SK-N-SH treated with all-trans-retinoic acid at 6 μM for 48 hours (cell line): ENCODE measurements at regions not wholly inside any gene's neighbourhood (a gene's known extent, or its start where the extent isn't known, plus 50 kb on each side); places are given as distances from the start of the nearest gene placed in this dataset.

ENCODE experiments used
- ATAC-seq: fragments of 200-7000 bp; cut with Tn5 transposase; 3 replicates; pipeline ENCODE4 v1.9.1; 2020; ENCODE audit warnings: mild to moderate bottlenecking, moderate library complexity
- ARNTL ChIP-seq: fragments of 450-650 bp; formaldehyde crosslinking; IDR thresholded peaks from 2 replicates; pipeline ENCODE4 v1.5.0; 2020; ENCODE audit warnings: low read depth, mild to moderate bottlenecking, moderate library complexity, borderline replicate concordance
- BACH2 ChIP-seq: fragments of 250-450 bp; sonication (Bioruptor Pico); IDR thresholded peaks from 2 replicates; pipeline ENCODE4 v1.9.0; 2021; ENCODE audit warnings: mild to moderate bottlenecking, borderline replicate concordance
- CSDC2 ChIP-seq: fragments of 250-450 bp; sonication (Bioruptor Pico); IDR thresholded peaks from 2 replicates; pipeline ENCODE4 v1.5.0; 2020; ENCODE audit warnings: mild to moderate bottlenecking, moderate library complexity
- ESRRG ChIP-seq: fragments of 250-450 bp; sonication (Bioruptor Pico); IDR thresholded peaks from 2 replicates; pipeline ENCODE4 v1.6.1; 2021; ENCODE audit warnings: mild to moderate bottlenecking
- ISL1 ChIP-seq: fragments of 250-450 bp; sonication (Bioruptor Pico); IDR thresholded peaks from 2 replicates; pipeline ENCODE4 v2.1.2; 2022; ENCODE audit warnings: mild to moderate bottlenecking, moderate library complexity
- PPARA ChIP-seq: fragments of 250-450 bp; sonication (Bioruptor Pico); IDR thresholded peaks from 2 replicates; pipeline ENCODE4 v1.5.0; 2020; ENCODE audit warnings: mild to moderate bottlenecking, borderline replicate concordance
- RARB ChIP-seq: fragments of 250-450 bp; sonication (Bioruptor Pico); IDR thresholded peaks from 2 replicates; pipeline ENCODE4 v1.8.0; 2021; ENCODE audit warnings: mild to moderate bottlenecking, moderate library complexity
- SNAI2 ChIP-seq: fragments of 250-450 bp; sonication (Bioruptor Pico); IDR thresholded peaks from 2 replicates; pipeline ENCODE4 v1.5.0; 2020; ENCODE audit warnings: mild to moderate bottlenecking, moderate library complexity
- TCF4 ChIP-seq: fragments of 250-450 bp; sonication (Bioruptor Pico); IDR thresholded peaks from 2 replicates; pipeline ENCODE4 v1.8.0; 2021; ENCODE audit warnings: mild to moderate bottlenecking, moderate library complexity, borderline replicate concordance
- TOX ChIP-seq: fragments of 250-450 bp; sonication (Bioruptor Pico); IDR thresholded peaks from 2 replicates; pipeline ENCODE4 v1.8.0; 2021; ENCODE audit warnings: mild to moderate bottlenecking, moderate library complexity, borderline replicate concordance
- ZC3H10 ChIP-seq: fragments of 250-450 bp; sonication (Bioruptor Pico); IDR thresholded peaks from 2 replicates; pipeline ENCODE4 v1.5.1; 2021; ENCODE audit warnings: mild to moderate bottlenecking, moderate library complexity
- ZFP3 ChIP-seq: fragments of 250-450 bp; sonication (Bioruptor Pico); IDR thresholded peaks from 2 replicates; pipeline ENCODE4 v1.5.0; 2020; ENCODE audit warnings: mild to moderate bottlenecking, moderate library complexity
- ZNF565 ChIP-seq: fragments of 450-650 bp; formaldehyde crosslinking; conservative IDR thresholded peaks from 2 replicates; pipeline ENCODE4 v1.5.0; 2020; ENCODE audit warnings: low read depth, mild to moderate bottlenecking, moderate library complexity
- ZNF70 ChIP-seq: fragments of 450-650 bp; formaldehyde crosslinking; IDR thresholded peaks from 2 replicates; pipeline ENCODE4 v1.5.0; 2020; ENCODE audit warnings: mild to moderate bottlenecking, moderate library complexity
- ZNF8 ChIP-seq: fragments of 450-650 bp; formaldehyde crosslinking; IDR thresholded peaks from 2 replicates; pipeline ENCODE4 v1.5.0; 2020; ENCODE audit warnings: mild to moderate bottlenecking, moderate library complexity
- TF ChIP-seq, protein P1 (sequence below): fragments of 250-450 bp; sonication (Bioruptor Pico); IDR thresholded peaks from 2 replicates; pipeline ENCODE4 v1.5.1; 2020; ENCODE audit warnings: low read depth, mild to moderate bottlenecking, moderate library complexity
- TF ChIP-seq, protein P2 (sequence below): fragments of 250-450 bp; sonication (Bioruptor Pico); IDR thresholded peaks from 2 replicates; pipeline ENCODE4 v1.5.0; 2020; ENCODE audit warnings: mild to moderate bottlenecking, moderate library complexity
- TF ChIP-seq, protein P3 (sequence below): fragments of 250-450 bp; sonication (Bioruptor Pico); IDR thresholded peaks from 2 replicates; pipeline ENCODE4 v1.8.0; 2020; ENCODE audit warnings: mild to moderate bottlenecking, moderate library complexity, borderline replicate concordance
- TF ChIP-seq, protein P4 (sequence below): fragments of 250-450 bp; sonication (Bioruptor Pico); IDR thresholded peaks from 2 replicates; pipeline ENCODE4 v1.5.1; 2021; ENCODE audit warnings: mild to moderate bottlenecking, moderate library complexity
- TF ChIP-seq, protein P5 (sequence below): fragments of 250-450 bp; sonication (Bioruptor Pico); IDR thresholded peaks from 2 replicates; pipeline ENCODE4 v1.8.0; 2021; ENCODE audit warnings: low read depth, mild to moderate bottlenecking, moderate library complexity, borderline replicate concordance

DNA sequence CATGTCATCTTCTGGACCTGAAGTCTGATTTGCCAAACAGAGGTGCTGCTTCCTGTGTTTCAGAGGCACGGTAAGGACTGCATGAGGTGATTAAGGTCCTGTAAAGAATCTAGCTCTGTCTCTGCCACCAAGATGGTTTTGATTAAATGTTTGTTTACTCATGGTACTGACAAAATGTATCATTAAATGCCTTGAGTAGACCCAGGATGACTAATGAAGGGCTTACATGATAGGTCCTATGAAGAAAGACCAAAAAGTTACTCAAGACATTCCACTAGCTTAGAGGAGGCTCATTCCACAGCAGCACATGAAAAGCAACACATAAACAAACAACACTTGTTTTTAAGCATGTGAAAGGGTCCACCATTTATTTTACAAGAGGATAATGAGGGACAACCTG, 100.9 kb downstream of the BOD1 start (continued):
- TF ChIP-seq TOX: no peak
- no peak for TF ChIP-seq ZNF565
- no peak for TF ChIP-seq ZFP3

DNA sequence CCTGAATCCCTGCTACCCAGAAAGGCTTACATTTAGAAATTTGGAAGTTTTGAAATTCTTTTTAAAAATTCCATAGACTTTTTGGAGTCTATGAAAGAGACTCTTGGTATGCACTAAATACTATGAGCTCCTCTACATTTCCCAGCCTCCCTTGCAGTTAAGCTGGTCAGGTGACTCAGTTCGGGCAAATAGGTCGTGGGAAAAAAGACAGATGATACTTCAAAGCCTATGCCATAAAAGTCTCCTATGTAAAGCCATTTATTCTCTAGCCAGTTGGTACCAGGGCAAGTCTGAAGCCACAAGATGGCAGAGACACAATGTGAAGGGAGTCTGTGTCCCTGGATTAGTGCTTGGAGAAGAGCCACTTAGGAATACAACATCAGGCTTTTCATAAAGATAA, 101.8 kb downstream of the BOD1 start:
- no peak for TF ChIP-seq ESRRG
- no peak for TF ChIP-seq ZNF8
- TF ChIP-seq ZC3H10 (CRISPR knock-in tag): no peak
- TF ChIP-seq, protein P1, sequence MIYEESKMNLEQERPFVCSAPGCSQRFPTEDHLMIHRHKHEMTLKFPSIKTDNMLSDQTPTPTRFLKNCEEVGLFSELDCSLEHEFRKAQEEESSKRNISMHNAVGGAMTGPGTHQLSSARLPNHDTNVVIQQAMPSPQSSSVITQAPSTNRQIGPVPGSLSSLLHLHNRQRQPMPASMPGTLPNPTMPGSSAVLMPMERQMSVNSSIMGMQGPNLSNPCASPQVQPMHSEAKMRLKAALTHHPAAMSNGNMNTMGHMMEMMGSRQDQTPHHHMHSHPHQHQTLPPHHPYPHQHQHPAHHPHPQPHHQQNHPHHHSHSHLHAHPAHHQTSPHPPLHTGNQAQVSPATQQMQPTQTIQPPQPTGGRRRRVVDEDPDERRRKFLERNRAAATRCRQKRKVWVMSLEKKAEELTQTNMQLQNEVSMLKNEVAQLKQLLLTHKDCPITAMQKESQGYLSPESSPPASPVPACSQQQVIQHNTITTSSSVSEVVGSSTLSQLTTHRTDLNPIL: no peak
- TF ChIP-seq, protein P2, sequence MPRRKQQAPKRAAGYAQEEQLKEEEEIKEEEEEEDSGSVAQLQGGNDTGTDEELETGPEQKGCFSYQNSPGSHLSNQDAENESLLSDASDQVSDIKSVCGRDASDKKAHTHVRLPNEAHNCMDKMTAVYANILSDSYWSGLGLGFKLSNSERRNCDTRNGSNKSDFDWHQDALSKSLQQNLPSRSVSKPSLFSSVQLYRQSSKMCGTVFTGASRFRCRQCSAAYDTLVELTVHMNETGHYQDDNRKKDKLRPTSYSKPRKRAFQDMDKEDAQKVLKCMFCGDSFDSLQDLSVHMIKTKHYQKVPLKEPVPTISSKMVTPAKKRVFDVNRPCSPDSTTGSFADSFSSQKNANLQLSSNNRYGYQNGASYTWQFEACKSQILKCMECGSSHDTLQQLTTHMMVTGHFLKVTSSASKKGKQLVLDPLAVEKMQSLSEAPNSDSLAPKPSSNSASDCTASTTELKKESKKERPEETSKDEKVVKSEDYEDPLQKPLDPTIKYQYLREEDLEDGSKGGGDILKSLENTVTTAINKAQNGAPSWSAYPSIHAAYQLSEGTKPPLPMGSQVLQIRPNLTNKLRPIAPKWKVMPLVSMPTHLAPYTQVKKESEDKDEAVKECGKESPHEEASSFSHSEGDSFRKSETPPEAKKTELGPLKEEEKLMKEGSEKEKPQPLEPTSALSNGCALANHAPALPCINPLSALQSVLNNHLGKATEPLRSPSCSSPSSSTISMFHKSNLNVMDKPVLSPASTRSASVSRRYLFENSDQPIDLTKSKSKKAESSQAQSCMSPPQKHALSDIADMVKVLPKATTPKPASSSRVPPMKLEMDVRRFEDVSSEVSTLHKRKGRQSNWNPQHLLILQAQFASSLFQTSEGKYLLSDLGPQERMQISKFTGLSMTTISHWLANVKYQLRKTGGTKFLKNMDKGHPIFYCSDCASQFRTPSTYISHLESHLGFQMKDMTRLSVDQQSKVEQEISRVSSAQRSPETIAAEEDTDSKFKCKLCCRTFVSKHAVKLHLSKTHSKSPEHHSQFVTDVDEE (CRISPR knock-in tag): no peak
- TF ChIP-seq TCF4: no peak
- TF ChIP-seq PPARA (CRISPR knock-in tag): no peak
- TF ChIP-seq, protein P3, sequence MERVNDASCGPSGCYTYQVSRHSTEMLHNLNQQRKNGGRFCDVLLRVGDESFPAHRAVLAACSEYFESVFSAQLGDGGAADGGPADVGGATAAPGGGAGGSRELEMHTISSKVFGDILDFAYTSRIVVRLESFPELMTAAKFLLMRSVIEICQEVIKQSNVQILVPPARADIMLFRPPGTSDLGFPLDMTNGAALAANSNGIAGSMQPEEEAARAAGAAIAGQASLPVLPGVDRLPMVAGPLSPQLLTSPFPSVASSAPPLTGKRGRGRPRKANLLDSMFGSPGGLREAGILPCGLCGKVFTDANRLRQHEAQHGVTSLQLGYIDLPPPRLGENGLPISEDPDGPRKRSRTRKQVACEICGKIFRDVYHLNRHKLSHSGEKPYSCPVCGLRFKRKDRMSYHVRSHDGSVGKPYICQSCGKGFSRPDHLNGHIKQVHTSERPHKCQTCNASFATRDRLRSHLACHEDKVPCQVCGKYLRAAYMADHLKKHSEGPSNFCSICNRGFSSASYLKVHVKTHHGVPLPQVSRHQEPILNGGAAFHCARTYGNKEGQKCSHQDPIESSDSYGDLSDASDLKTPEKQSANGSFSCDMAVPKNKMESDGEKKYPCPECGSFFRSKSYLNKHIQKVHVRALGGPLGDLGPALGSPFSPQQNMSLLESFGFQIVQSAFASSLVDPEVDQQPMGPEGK: no peak
- TF ChIP-seq, protein P4, sequence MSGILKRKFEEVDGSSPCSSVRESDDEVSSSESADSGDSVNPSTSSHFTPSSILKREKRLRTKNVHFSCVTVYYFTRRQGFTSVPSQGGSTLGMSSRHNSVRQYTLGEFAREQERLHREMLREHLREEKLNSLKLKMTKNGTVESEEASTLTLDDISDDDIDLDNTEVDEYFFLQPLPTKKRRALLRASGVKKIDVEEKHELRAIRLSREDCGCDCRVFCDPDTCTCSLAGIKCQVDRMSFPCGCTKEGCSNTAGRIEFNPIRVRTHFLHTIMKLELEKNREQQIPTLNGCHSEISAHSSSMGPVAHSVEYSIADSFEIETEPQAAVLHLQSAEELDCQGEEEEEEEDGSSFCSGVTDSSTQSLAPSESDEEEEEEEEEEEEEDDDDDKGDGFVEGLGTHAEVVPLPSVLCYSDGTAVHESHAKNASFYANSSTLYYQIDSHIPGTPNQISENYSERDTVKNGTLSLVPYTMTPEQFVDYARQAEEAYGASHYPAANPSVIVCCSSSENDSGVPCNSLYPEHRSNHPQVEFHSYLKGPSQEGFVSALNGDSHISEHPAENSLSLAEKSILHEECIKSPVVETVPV (CRISPR knock-in tag): no peak
- TF ChIP-seq ZNF565: no peak
- TF ChIP-seq SNAI2 (CRISPR knock-in tag): no peak
- TF ChIP-seq, protein P5, sequence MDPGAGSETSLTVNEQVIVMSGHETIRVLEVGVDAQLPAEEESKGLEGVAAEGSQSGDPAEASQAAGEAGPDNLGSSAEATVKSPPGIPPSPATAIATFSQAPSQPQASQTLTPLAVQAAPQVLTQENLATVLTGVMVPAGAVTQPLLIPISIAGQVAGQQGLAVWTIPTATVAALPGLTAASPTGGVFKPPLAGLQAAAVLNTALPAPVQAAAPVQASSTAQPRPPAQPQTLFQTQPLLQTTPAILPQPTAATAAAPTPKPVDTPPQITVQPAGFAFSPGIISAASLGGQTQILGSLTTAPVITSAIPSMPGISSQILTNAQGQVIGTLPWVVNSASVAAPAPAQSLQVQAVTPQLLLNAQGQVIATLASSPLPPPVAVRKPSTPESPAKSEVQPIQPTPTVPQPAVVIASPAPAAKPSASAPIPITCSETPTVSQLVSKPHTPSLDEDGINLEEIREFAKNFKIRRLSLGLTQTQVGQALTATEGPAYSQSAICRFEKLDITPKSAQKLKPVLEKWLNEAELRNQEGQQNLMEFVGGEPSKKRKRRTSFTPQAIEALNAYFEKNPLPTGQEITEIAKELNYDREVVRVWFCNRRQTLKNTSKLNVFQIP (CRISPR knock-in tag): no peak
- TF ChIP-seq TOX: no peak
- TF ChIP-seq ARNTL (CRISPR knock-in tag): no peak
- TF ChIP-seq ZFP3: no peak
- TF ChIP-seq RARB (CRISPR knock-in tag): no peak
- TF ChIP-seq CSDC2: no peak
- TF ChIP-seq ZNF70 (CRISPR knock-in tag): no peak
- ATAC-seq: no peak

DNA sequence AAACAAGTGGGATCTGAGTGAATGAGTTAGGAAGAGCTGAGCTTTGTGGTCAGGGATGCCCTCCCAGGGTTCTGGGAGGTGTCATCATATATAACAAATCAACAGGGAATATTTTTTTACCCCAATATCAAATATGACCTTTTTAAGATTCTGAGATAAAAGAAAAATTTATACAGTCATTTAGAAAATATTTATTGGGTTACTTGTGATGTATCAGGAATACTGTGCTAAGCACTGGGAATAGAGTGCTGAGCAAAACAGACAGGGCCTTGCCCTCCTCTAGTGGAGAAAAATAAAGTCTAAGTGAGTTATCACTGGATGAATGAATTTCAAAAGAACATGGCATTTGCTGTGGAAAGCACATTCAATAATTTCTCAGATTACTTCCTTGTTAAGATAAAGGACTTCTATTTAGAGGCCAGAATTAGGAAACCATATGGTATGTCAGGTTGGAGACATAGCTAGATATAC, 102.9 kb downstream of the BOD1 start:
- ATAC-seq: no peak
- no peak for TF ChIP-seq ZNF565
- no peak for TF ChIP-seq TCF4
- TF ChIP-seq, protein P1: no peak
- TF ChIP-seq BACH2 (CRISPR knock-in tag): no peak
- TF ChIP-seq, protein P4 (CRISPR knock-in tag): no peak
- no peak for TF ChIP-seq ISL1 (CRISPR knock-in tag)
- TF ChIP-seq, protein P5 (CRISPR knock-in tag): no peak
